NK-92 treated with Interleukin-12 subunit alpha and Interleukin-12 subunit beta, amount 100 ng/mL, for 24 hours (cell line): ENCODE measurements at regions not wholly inside any gene's neighbourhood (a gene's known extent, or its start where the extent isn't known, plus 50 kb on each side); places are given as distances from the start of the nearest gene placed in this dataset.
"Not testable (repeated sequence)": the region's sequence is repeated elsewhere in the genome, so short reads cannot be mapped to it uniquely, and the experiment has no call there.

Experiments
- DNase-seq: peaks from one replicate; lab custom pipeline; 2025; lab: John Stamatoyannopoulos, UW

DNA sequence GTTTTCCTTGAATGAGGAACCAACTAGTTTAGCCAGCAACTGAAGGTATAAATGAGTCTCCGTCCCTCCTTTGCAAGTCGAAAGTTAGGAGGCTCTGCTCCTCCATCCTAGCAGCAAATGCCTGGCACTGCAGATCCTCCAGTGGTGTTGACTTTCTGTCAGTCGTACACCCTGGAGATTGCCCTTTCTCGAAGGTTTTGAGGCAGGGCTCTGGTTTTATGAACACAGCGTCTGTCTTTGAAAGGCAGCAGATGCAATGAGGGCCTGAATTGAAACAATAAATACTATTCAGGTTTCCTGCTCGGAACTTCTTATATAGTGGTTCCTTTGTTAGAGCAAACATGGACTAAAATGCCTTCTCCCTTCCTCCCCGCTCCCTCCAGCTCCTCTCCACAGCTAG, 284.0 kb downstream of the TMEM38B start:
- DNase-seq = no peak

DNA sequence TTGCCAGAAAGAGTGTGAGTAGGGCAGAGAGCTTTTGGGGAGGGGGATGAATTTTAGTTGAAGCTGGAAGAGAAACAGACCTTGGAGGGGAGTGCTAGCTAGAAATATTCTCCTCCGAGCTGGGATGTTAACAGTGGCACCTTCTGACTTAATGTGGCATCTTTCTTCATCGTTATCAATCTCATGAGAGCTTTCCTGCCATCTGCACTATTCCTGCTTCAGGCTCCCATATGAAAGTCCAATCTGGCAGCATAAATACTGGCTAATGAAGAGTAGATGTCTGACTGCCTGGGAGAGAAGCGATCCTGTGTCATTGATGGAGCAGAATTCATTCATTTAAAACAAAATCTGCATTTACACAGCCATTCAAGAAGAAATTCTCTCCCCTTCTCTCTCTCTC, 284.5 kb downstream of the TMEM38B start:
- DNase-seq = no peak

DNA sequence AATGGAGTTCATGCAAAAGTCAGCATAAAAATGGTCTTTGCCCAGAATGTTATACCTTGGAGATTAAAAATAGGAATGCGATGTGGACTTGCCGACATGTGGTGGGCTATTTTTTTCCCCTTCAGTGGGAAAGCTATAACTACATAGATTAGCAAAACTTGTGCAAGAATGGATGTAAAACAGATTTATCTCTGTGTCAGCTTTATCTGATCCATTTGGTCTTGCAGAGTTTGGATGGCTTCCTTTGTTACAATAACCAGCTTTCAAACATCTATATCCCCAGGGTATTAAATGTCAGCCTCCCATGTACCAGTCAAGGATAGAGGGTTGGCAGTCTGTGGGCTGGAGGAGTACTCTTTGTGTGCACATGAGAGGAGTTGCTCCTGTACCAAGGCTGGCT, 284.9 kb downstream of the TMEM38B start:
- DNase-seq = no peak

DNA sequence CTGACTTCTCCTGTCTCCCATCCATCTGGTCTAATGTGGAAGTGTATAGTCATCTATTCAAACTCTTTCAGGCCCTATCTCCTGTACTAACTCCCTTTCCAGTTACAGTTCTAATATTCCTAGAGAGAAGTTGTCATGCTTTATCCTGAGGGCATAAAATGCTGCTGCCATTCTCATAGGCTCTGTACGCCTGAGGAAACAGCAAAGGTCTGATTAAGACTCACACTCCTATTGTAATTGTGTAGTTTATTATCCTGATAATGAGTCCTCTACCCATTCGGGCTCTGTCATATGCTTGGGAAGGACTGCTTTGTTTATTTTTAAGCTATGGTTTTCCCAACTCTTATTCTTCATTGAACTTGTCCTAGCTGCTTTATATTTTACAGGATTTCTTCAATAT, 290.4 kb downstream of the TMEM38B start:
- no peak for DNase-seq

DNA sequence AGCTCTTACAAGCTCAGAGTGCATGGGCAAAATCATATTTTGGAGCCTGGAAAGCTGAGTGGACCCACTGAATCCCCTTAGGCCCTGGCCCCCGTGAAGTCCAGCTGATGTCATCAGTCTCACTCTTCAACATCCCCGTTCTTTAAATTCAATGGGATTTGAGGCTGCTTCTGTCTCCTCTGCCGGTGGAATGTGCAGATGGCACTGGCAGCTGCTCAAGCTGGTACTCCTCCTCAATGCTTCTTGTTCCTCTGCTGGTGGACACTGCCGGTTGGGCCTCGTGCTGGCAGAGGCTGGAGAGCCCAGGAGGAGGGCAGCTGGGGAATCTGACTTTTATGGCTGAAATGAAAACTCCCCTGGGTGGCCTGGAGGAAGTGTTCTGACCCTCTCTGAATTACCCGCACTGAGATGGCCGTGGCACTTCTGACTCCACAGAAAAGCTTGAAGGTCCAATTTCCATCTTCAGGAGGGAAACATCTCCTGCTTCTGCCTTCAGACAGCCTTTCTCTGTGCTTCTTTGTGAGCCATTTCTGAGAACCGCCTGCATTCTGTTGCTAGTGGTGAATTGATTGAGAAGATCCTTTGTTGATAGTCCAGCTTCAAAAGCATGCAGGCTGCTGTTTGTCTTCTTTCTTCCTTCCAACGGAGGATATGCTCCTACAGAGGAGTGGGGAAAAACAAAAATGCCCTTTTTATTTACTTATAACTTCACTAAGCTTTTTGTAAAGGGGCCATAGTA, 298.9 kb downstream of the TMEM38B start:
- DNase-seq = no peak

DNA sequence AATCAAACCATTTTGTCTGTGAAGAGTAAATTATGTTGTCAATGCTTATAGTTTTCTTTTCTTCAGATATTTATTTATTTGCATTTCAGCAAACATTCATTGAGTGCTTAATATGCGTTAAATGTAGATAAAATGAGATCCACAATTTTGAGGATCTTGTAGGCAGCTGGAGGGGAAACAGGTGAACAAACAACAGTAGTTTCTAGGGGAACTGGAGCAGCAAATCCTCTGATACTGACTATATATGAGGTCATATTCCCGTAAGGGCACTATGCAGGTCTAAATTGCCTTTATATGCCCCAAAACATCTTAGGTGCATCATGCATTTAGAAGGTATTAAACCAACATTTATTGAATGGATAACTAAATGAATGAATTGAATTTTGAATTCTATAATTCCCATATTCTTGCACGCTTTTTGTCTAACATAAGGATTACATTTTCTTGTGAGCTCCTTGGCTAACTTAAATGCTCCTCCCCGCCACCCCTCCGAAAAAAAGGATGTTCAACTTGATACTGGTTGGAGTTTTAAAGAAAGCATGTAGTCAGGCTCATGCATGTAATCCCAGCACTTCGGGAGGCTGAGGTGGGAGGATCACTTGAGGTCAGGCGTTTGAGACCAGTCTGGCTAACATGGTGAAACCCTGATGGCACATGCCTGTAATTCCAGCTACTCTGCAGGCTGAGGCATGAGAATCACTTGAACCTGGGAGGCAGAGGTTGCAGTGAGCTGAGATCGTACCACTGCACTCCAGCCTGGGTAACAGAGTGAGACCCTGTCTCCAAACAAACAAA, 299.8 kb downstream of the TMEM38B start:
- DNase-seq = no peak

DNA sequence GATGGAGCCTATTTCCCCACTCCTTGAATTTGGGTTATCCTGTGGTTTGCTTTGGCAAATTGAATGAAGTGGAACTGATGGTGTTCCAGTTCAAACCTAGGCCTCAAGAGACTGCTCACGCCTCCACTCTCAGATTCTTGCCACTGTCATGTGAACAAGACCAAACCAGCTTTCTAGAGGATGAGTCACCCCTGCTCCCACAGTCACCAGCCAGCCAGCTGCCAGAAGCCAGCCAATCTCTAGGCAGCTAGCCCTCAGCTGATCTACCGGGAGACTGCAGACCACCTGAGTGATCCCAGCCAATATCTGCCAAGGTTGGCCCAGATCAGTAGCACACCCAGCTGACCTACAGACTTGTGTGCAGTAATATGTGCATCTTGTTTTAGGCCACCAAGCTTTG, 300.6 kb downstream of the TMEM38B start:
- DNase-seq = no peak

DNA sequence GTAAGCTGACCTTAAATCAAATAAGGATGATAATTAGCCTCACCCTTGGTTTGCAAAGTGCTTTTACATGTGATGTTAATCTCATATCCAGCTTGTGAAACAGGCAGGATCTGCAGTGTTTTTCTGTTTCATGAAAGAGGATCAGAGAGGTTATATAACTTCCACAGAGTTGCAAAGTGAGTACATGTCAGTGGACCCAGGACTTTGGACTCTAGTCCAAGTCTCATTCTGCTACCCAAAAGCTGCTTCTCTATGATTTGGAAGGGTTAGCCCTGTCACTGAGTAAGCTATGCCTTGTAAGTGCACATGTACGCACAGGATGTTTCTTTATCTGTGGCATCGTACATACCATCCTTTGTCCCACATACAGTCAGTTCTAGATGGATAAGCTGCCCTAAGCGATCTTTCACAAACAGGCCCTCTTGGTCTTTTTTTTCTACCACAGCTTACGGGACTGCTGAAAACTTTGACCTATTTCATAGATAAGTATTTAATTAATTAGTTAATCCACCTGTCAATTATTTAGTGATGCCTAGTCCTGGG, 322.9 kb downstream of the TMEM38B start:
- no peak for DNase-seq

DNA sequence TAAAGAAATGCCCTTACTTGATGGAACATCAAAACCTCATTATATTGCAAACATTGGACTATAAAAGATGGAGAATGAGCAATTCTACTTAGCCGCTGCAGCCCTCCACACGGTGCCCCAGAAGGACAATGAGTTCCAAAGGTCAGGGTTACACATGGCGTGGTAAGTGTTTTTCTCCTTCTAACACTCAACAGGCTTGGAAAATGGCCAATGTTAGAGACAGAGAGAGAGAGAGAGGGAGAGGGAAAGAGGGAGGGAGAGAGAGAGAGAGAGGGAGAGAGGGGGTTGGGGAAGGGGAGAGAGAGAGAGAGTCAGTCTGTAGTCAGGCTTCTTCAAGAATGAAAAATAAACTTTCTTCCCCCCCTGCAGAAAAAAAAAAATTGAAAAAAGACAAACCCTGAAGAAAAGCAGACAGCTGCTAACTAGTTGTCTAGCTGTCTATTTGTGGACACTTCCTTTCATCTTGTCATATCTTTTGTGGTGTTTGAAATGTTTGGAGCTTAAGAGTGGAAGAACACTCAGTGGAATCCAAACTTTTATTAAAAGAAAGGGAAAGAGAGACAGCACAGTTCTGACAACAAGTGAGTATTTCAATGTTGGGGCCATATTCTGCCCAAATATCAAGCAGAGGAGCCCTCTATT, 324.8 kb downstream of the TMEM38B start:
- no peak for DNase-seq

DNA sequence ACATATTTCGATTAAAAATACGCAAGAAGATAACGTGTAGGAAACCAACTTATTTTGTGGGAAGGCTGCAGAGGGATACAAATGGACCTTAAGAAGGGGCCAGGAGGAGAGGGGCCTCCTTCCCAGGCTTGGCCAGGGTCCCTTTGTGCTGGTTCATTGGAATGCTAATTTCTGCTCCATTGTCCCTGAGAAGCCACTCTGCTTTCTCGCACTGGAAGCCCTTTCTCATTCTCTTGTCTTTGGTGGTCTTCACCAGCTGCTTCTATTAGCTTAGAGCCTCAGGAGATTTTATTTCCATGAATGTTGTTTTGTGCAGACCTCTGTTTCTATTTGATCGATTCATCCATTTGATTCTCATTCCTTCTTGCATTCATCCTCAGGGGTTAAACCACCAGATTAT, 325.4 kb downstream of the TMEM38B start:
- DNase-seq = no peak

DNA sequence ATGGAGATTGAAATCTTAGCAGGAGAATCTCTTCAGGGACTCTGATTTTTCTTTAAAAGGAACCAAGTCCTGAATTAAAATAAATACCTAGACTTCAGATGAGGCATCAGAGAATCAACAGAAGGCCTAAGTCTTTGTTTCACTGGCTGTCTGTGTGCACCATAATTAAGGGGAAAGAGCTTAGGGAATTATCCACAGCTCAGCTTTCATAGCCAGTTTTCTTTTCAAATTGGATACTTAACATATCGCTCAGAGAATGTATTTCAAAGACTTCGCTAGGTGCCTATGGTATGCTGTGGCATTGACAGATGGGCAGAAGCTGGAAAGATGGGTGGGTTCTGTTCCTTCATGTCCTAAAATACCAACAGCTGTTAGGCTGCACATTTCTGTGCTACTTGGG, 325.8 kb downstream of the TMEM38B start:
- no peak for DNase-seq

DNA sequence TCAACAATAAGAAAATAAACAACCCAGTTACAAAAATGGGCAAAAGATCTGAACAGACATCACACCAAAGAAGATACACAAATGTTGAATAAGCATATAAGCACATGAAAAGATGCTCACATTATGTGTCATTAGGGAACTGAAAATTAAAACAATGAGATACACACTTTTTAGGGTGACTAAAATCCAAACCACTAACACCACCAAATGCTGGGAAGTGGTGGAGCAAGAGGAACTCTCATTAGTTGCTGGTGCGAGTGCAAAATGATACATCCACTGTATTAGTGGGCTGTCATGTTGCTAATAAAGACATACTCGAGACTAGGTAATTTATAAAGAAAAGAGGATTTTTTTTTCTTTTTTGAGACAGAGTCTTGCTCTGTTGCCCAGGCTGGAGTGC, 329.1 kb downstream of the TMEM38B start:
- DNase-seq = no peak

DNA sequence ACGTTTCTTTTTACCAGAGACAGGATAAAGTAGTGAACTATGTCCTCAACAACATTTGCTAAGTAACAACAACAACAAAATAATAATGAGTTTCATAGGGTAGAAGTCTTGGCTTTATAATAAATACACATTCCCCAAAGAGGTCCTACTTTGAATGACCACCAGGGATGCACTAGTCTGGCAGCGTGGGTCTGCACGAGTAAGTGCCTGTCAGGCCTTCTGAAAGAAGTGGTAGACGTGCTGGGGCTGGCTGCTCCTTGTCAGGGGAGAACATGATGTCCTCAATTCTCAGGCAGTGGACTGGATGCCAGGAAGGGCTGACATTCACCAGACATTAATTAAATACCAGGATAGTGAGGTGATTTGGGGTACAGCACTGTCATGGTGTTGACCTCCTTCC, 331.1 kb downstream of the TMEM38B start:
- no peak for DNase-seq

DNA sequence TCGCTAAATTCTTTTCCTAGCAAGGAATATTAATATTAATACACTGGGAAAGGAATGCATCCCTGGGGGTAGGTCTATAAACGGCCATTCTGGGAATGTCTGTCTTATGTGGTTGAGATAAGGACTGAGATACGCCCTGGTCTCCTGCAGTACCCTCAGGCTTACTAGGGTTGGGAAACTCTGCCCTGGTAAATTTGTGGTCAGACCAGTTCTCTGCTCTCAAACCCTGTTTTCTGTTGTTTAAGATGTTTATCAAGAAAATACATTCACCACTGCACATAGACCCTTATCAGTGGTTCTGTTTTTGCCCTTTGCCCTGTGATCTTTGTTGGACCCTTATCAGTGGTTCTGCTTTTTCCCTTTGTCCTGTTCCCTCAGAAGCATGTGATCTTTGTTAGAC, 335.8 kb downstream of the TMEM38B start:
- DNase-seq = not testable (repeated sequence)

DNA sequence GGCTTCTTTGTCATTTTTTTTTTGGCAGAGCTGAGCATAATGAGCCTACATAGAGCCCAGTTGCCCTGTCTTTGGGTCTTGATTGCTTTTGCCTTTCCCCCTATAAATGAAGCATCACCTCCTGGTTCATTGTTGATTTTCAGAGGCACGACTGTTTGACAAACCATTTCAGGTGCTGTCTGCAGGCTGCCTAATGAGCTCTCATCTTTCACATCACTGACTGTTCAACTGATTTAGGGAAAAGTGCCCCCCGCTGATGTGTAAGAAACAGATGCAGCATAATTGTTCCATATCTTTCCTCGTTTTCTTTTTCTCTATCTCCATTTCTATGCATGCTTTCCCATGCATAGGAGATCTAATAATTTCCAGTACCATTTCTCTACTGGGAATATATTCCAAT, 338.6 kb downstream of the TMEM38B start:
- DNase-seq = no peak

DNA sequence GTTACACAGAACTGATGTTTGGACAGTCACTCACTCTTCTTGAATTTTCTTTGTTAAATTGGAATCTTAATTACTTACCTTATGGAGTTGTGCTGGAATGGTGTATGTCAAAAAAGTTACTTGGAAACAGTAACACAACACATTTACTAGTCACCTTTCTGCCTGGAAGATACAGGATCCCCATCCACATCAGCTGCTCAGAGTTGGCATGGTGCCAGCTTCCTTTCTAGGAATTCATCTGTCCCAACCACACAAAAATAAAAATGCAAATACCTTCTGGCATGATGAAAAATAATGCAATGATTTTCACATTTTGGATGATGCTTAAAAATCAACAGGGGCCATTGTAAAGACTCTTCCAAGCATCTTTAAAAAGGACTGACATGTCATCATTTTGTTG, 341.5 kb downstream of the TMEM38B start:
- no peak for DNase-seq

DNA sequence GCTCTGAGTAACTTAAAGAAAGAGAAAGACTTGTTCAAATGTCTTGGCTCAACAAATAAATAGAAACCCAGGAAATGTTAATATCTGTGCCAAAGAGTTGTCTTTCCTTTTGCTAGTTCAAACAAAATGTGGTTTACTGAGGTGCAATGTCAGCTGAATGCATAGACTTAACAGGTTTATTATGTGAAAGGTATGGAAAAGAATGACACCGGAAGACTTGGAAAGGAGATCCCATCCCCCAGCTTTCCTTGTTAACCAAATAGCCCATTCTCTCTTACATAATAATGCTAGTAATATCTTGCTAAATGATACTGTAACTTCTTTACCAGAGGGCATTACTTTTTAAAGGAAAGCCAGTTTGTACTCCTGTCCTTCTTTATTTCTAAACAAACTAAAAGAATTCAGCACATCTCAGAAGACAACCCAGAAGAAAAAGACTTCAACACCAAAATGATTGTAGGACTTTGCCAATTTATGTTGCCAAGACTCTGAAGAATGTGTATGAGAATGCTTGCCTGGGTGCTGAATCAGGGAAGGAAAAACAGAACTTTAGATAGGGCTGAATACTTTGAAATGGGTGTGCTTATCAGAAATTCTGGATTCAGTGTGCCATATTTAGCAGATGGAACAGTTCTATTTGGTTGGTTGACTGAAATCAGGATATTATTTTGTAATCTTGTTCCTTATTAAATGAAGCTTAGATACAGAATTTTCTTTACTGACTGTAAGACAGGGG, 344.1 kb downstream of the TMEM38B start:
- no peak for DNase-seq

DNA sequence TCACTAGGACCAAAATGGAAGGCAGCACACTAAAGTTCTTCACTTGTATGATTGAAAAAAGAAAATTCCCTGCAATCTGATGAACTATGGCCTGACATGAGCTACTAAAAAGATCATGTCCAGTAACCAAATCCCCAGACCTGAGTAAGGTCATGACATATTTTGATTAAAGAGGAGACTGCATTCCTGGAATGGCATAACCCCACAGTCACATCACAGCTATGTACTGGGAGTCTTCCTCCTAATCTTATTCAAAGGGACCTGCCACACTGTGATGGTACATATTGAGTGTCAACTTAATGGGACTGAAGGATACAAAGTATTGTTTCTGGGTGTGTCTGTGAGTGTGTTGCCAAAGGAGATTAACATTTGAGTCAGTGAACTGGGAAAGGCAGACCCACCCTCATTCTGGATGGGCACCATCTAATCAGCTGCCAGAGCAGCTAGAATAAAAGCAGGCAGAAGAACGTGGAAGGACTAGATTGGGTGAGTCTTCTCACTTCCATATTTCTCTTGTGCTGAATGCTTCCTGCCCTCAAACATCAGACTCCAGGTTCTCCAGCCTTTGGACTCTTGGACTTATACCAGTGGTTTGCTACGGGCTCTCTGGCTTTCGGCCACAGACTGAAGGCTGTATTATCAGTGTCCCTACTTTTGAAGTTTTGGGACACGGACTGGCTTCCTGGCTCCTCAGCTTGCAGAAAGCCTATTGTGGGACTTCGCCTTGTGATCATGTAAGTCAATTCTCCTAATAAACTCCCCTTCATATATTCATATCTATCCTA, 345.0 kb downstream of the TMEM38B start:
- no peak for DNase-seq

DNA sequence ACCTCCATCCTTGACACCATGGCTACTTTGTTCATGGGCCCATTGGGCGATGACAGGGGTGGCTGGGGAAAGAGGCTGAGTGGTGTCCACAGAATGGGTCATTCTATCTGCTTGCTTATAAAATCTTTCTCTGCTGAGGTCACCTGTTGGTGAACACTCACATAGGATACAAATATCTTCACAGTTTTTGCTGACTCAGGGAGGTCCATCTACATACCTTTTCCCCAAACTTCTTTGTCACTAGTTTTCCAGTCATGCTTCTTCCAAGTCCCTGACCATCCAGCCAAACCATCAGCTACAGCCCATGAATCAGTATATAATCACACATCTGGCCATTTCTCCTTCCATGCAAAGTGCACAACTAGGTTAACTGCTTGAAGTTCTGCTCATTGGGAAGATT, 347.6 kb downstream of the TMEM38B start:
- DNase-seq = not testable (repeated sequence)

DNA sequence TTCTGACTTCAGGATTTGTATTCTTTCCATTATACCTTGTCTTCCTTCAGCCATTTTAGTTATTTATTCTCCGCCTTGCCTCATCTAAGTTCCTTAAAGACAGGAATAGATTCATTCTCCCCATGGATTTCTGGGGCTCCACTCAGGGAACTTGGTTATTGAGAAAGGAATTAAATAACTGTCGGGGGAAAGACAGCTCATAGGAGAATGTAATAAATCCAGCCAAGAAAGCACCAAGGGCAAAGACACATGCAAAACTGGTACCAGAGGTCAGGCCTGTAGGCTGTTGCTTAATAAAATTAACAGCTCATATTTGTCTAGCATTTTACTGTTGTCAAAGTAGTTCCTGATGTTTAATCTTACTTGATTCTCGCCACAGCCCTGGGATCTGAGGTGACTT, 357.2 kb downstream of the TMEM38B start:
- no peak for DNase-seq

DNA sequence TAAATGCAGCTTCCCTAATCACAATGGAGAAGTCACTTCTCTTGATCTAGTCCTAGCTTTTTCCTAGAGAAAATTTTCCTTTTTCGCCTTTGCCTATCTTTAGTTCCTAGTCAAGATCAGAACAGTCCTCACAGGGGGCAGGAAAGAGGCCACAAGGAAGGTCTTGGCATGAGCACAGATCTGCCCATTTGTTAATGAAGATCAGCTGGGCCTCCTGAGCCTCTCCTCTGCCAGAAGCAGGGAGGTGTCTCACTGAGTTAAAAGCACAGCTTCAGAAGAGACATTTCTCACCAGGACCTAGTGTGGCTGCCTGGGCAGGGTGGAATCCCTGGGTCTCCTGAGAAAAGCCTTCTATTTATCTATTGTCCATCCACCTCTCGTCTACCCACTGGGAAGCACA, 357.8 kb downstream of the TMEM38B start:
- DNase-seq = no peak
